ENCODE measurements at regions not wholly inside any gene's neighbourhood (a gene's known extent, or its start where the extent isn't known, plus 50 kb on each side); places are given as distances from the start of the nearest gene placed in this dataset.

- Mint-ChIP-seq H3K36me3 (no peaks in the 10 kb centered on the region), H3K9me3 (peaks cover 6% of the 10 kb centered on the region), H3K27ac (no peak overlapping the region), H3K4me1 (ENCODE audit: unreplicated experiment) (no peaks in the 10 kb centered on the region), H3K4me3 (no peak overlapping the region), H3K27me3 (no peaks in the 10 kb centered on the region)
- DNase-seq (ENCODE audit: extremely low spot score, unreplicated experiment), result no peak
- TF ChIP-seq, protein P1, sequence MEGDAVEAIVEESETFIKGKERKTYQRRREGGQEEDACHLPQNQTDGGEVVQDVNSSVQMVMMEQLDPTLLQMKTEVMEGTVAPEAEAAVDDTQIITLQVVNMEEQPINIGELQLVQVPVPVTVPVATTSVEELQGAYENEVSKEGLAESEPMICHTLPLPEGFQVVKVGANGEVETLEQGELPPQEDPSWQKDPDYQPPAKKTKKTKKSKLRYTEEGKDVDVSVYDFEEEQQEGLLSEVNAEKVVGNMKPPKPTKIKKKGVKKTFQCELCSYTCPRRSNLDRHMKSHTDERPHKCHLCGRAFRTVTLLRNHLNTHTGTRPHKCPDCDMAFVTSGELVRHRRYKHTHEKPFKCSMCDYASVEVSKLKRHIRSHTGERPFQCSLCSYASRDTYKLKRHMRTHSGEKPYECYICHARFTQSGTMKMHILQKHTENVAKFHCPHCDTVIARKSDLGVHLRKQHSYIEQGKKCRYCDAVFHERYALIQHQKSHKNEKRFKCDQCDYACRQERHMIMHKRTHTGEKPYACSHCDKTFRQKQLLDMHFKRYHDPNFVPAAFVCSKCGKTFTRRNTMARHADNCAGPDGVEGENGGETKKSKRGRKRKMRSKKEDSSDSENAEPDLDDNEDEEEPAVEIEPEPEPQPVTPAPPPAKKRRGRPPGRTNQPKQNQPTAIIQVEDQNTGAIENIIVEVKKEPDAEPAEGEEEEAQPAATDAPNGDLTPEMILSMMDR (conservative IDR thresholded peaks at IDR 0.05), result no peak
These were observed 814.5 kb upstream of the LRRC4C start for GRCh38 chr11:42273977-42274376.

- no peaks in the 10 kb centered on the region for H3K36me3 Mint-ChIP-seq
- H3K27ac Mint-ChIP-seq, result no peak overlapping the region
- TF ChIP-seq, protein P1 (conservative IDR thresholded peaks at IDR 0.05), result no peak
- H3K4me1 Mint-ChIP-seq (ENCODE audit: unreplicated experiment), result no peaks in the 10 kb centered on the region
- DNase-seq (ENCODE audit: extremely low spot score, unreplicated experiment), result no peak
- H3K27me3 Mint-ChIP-seq, result no peaks in the 10 kb centered on the region
- no peaks in the 10 kb centered on the region for H3K9me3 Mint-ChIP-seq
- no peak overlapping the region for H3K4me3 Mint-ChIP-seq
These were observed 837.5 kb upstream of the LRRC4C start for GRCh38 chr11:42296910-42297309.

DNA sequence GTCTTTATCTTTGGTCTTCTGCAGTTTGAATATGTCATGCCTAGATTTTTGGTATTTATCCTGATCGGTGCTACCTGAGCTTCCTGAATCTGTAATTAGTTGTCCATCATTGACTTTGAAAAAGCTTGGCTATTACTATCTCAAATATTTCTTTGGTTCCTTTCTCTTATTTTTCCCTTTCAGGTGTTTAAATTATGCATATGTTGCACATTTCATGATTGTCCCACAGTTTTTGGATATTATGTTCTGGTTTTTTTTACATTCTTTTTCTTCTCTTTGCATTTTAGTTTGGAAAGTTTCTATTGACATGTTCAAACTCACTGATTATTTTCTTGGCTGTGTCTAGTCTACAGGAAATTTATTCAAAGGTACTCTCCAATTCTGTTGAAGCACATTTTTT lies 840.3 kb upstream of the LRRC4C start:
- H3K27ac Mint-ChIP-seq, result no peak overlapping the region
- no peak for DNase-seq (ENCODE audit: extremely low spot score, unreplicated experiment)
- TF ChIP-seq, protein P1 (conservative IDR thresholded peaks at IDR 0.05), result no peak
- H3K9me3 Mint-ChIP-seq, result no peaks in the 10 kb centered on the region
- H3K4me1 Mint-ChIP-seq (ENCODE audit: unreplicated experiment), result no peaks in the 10 kb centered on the region
- H3K27me3 Mint-ChIP-seq, result no peaks in the 10 kb centered on the region
- H3K36me3 Mint-ChIP-seq, result no peaks in the 10 kb centered on the region
- H3K4me3 Mint-ChIP-seq, result no peak overlapping the region

- Mint-ChIP-seq H3K4me1 (ENCODE audit: unreplicated experiment) (no peaks in the 10 kb centered on the region), H3K27me3 (no peaks in the 10 kb centered on the region), H3K27ac (no peak overlapping the region), H3K9me3 (no peaks in the 10 kb centered on the region), H3K4me3 (no peak overlapping the region), H3K36me3 (no peaks in the 10 kb centered on the region)
- TF ChIP-seq, protein P1 (conservative IDR thresholded peaks at IDR 0.05), result no peak
- no peak for DNase-seq (ENCODE audit: extremely low spot score, unreplicated experiment)
These were observed 842.3 kb upstream of the LRRC4C start for GRCh38 chr11:42301777-42302176.

DNA sequence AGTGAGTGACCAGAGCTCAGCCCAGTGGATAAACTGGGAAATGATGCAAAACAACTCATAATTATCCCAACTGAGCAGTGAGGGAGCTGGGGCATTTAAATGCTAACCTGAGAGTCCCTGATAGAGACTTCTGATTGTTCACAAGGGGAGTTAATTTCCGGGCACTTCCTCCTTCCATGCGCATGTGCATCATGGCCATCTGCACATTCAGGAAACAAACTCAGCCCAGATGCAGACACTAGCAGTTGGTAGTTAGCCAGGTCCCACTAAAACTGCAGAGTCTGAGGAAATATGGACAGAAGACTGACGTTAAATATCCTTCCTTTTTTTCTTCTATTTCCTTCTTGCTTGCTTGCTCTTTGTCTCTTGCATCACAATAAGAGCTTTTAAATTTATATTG lies 852.1 kb upstream of the LRRC4C start:
- Mint-ChIP-seq H3K27ac (no peak overlapping the region), H3K4me3 (no peak overlapping the region), H3K4me1 (ENCODE audit: unreplicated experiment) (peaks cover 3% of the 10 kb centered on the region), H3K9me3 (no peaks in the 10 kb centered on the region), H3K36me3 (no peaks in the 10 kb centered on the region), H3K27me3 (no peaks in the 10 kb centered on the region)
- TF ChIP-seq, protein P1 (conservative IDR thresholded peaks at IDR 0.05), result no peak
- DNase-seq (ENCODE audit: extremely low spot score, unreplicated experiment), result no peak

DNA sequence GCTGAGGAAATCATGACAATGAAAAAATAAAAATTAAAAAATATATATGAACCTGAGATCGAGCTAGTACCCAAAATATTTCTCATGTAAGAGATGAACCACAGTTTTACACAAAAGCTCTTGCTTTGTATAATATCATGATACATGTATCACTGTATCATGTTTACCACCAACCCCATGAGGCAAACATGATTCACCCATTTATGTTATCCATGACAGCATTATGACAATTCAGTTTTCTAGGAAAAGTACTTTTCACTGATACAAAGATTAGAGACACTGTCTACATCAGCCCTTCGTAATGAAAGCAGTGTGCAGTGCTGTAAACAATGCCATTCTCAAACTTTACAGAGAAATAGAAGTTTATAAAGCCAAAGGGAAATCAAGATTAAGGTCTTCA lies 852.5 kb upstream of the LRRC4C start:
- DNase-seq (ENCODE audit: extremely low spot score, unreplicated experiment), result no peak
- Mint-ChIP-seq H3K27ac (no peak overlapping the region), H3K4me1 (ENCODE audit: unreplicated experiment) (peaks cover 3% of the 10 kb centered on the region), H3K4me3 (no peak overlapping the region), H3K27me3 (no peaks in the 10 kb centered on the region), H3K9me3 (no peaks in the 10 kb centered on the region), H3K36me3 (no peaks in the 10 kb centered on the region)
- TF ChIP-seq, protein P1 (conservative IDR thresholded peaks at IDR 0.05), result no peak
